H1 (cell line): ENCODE measurements at regions not wholly inside any gene's neighbourhood (a gene's known extent, or its start where the extent isn't known, plus 50 kb on each side); places are given as distances from the start of the nearest gene placed in this dataset.

Source experiments
- CTCF ChIA-PET: fragments of 300-600 bp; sonication (Branson Sonifier 250); formaldehyde crosslinking; loops from one replicate; lab custom pipeline; 2021; ENCODE audit not compliant: partially characterized antibody; lab: Charles Lee
- POLR2A ChIA-PET: fragments of 300-600 bp; sonication (Branson Sonifier 250); formaldehyde crosslinking; loops from one replicate; lab custom pipeline; 2021; ENCODE audit warnings: inconsistent platforms; ENCODE audit not compliant: partially characterized antibody; lab: Charles Lee
- DNase-seq, 2 experiments: peaks; one replicate each; pipeline versions ENCODE4 v3.0.0 to v3.0.0-alpha.2; 2010 to 2022; ENCODE audit warnings: low spot score in 2 of 2, low read depth in 1 of 2, mixed read lengths in 1 of 2
- FAIRE-seq: peaks from 2 replicates; lab custom pipeline; 2011; peaks lifted over from hg19 to GRCh38; lab: Jason Lieb, UNC
- H2AFZ ChIP-seq: 2 replicates; pipeline ENCODE4 v1.8.1; 2012; ENCODE audit warnings: low read length, inconsistent platforms
- H2AK5ac ChIP-seq: 2 replicates; pipeline ENCODE4 v1.6.1; 2013; ENCODE audit warnings: low read depth, low read length
- H2BK120ac ChIP-seq: replicated peaks from 2 replicates; pipeline ENCODE3; 2013; ENCODE audit warnings: low read depth, low read length, inconsistent platforms
- H2BK12ac ChIP-seq: 2 replicates; pipeline ENCODE4 v1.6.1; 2013; ENCODE audit warnings: low read depth, low read length
- H2BK15ac ChIP-seq: 2 replicates; pipeline ENCODE4 v1.6.1; 2013; ENCODE audit warnings: low read length
- H2BK20ac ChIP-seq: 2 replicates; pipeline ENCODE4 v1.6.1; 2013; ENCODE audit warnings: low read length
- H2BK5ac ChIP-seq: 2 replicates; pipeline ENCODE4 v1.6.1; 2013; ENCODE audit warnings: low read depth, low read length
- H3K14ac ChIP-seq: 2 replicates; pipeline ENCODE4 v1.6.1; 2013; ENCODE audit warnings: inconsistent platforms; ENCODE audit not compliant: insufficient read length
- H3K18ac ChIP-seq: 2 replicates; pipeline ENCODE4 v1.6.1; 2013; ENCODE audit warnings: low read length; ENCODE audit errors: extremely low read depth
- H3K23ac ChIP-seq: 2 replicates; pipeline ENCODE4 v1.6.1; 2013; ENCODE audit warnings: inconsistent platforms; ENCODE audit not compliant: insufficient read length
- H3K23me2 ChIP-seq: 2 replicates; pipeline ENCODE4 v1.6.1; 2013; ENCODE audit warnings: low read depth, low read length
- H3K27ac ChIP-seq: 2 replicates; pipeline ENCODE4 v1.6.1; 2011; ENCODE audit warnings: low read depth, low read length, inconsistent platforms
- H3K27me3 ChIP-seq, 4 experiments: replicated peaks in 1 of 4; 1 replicate in 1 of 4; 2 replicates in 3 of 4; pipeline versions ENCODE4 v1.6.1 to v1.8.1; 2011 to 2013; ENCODE audit warnings: low read length in 3 of 4, mild to moderate bottlenecking in 3 of 4, inconsistent platforms in 2 of 4, mixed read lengths in 2 of 4, moderate library complexity in 1 of 4; ENCODE audit not compliant: control insufficient read depth in 3 of 4, insufficient read depth in 3 of 4; ENCODE audit errors: extremely low read depth in 1 of 4
- H3K36me3 ChIP-seq, 4 experiments: 2 replicates each; pipeline versions ENCODE4 v1.6.1 to v1.8.1; 2011 to 2013; ENCODE audit warnings: mild to moderate bottlenecking in 4 of 4, low read length in 3 of 4, moderate library complexity in 2 of 4, control low read depth in 1 of 4, inconsistent platforms in 1 of 4; ENCODE audit not compliant: insufficient read depth in 4 of 4, control insufficient read depth in 2 of 4
- H3K4ac ChIP-seq: replicated peaks from 2 replicates; pipeline ENCODE3; 2013; ENCODE audit warnings: low read length, low read depth, mixed read lengths, inconsistent platforms; ENCODE audit not compliant: insufficient read length
- H3K4me1 ChIP-seq, 4 experiments: replicated peaks in 1 of 4; 1 replicate in 1 of 4; 2 replicates in 3 of 4; pipeline versions ENCODE4 v1.6.1 to v1.8.1; 2011 to 2013; ENCODE audit warnings: low read length in 3 of 4, inconsistent platforms in 2 of 4, mixed read lengths in 1 of 4; ENCODE audit not compliant: insufficient read depth in 4 of 4, control insufficient read depth in 3 of 4
- H3K4me2 ChIP-seq, 2 experiments: 2 replicates each; pipeline versions ENCODE4 v1.6.1 to v1.8.1; 2011 to 2013; ENCODE audit warnings: low read depth in 2 of 2, low read length in 2 of 2, control low read depth in 1 of 2, inconsistent platforms in 1 of 2, mild to moderate bottlenecking in 1 of 2; ENCODE audit not compliant: insufficient read depth in 1 of 2
- H3K4me3 ChIP-seq, 4 experiments: fragments of 200-600, 300-600 bp in 1 of 4; sonication (generic), shearing (Covaris generic), sonication (Bioruptor Twin) in 1 of 4; 2 replicates each; pipeline versions ENCODE4 v1.5.1 to v1.8.1; 2011 to 2016; ENCODE audit warnings: low read length in 4 of 4, low read depth in 3 of 4, control low read depth in 2 of 4, inconsistent platforms in 2 of 4, mild to moderate bottlenecking in 2 of 4, mixed read lengths in 1 of 4, moderate library complexity in 1 of 4; ENCODE audit not compliant: insufficient read depth in 2 of 4; ENCODE audit errors: extremely low read depth in 1 of 4
- H3K56ac ChIP-seq: replicated peaks from 2 replicates; pipeline ENCODE3; 2013; ENCODE audit warnings: low read depth, mild to moderate bottlenecking, mixed read lengths, low read length, inconsistent platforms; ENCODE audit not compliant: insufficient read length
- H3K79me1 ChIP-seq: 2 replicates; pipeline ENCODE4 v1.6.1; 2013; ENCODE audit warnings: low read depth, low read length, control low read depth
- H3K79me2 ChIP-seq, 2 experiments: 2 replicates each; pipeline versions ENCODE4 v1.6.1 to v1.8.1; 2012 to 2013; ENCODE audit warnings: low read length in 2 of 2, mild to moderate bottlenecking in 2 of 2, inconsistent platforms in 1 of 2; ENCODE audit not compliant: insufficient read depth in 2 of 2, control insufficient read depth in 1 of 2
- H3K9ac ChIP-seq, 4 experiments: replicated peaks in 1 of 4; 1 replicate in 1 of 4; 2 replicates in 3 of 4; pipeline versions ENCODE4 v1.6.1 to v1.8.1; 2011 to 2013; ENCODE audit warnings: low read depth in 3 of 4, low read length in 3 of 4, control low read depth in 2 of 4, mild to moderate bottlenecking in 2 of 4, moderate library complexity in 2 of 4, inconsistent platforms in 1 of 4; ENCODE audit errors: extremely low read depth in 1 of 4
- H3K9me3 ChIP-seq, 2 experiments: 2 replicates each; pipeline versions ENCODE4 v1.6.1 to v1.8.1; 2012 to 2013; ENCODE audit warnings: mild to moderate bottlenecking in 2 of 2, moderate library complexity in 2 of 2, control low read depth in 1 of 2, inconsistent platforms in 1 of 2, low read depth in 1 of 2, low read length in 1 of 2, mixed read lengths in 1 of 2; ENCODE audit not compliant: insufficient read depth in 2 of 2
- H4K20me1 ChIP-seq, 2 experiments: replicated peaks in 1 of 2; 2 replicates each; pipeline versions ENCODE3 to v1.8.1; 2011 to 2013; ENCODE audit warnings: inconsistent platforms in 2 of 2, low read length in 2 of 2, mild to moderate bottlenecking in 1 of 2; ENCODE audit not compliant: insufficient read depth in 2 of 2, control insufficient read depth in 1 of 2
- H4K5ac ChIP-seq: 2 replicates; pipeline ENCODE4 v1.6.1; 2013; ENCODE audit warnings: low read length, low read depth, mixed read lengths, inconsistent platforms; ENCODE audit not compliant: insufficient read length
- H4K8ac ChIP-seq: 2 replicates; pipeline ENCODE4 v1.8.0; 2013; ENCODE audit warnings: mild to moderate bottlenecking, moderate library complexity, low read length, inconsistent platforms; ENCODE audit not compliant: insufficient read depth; ENCODE audit errors: extremely low read depth
- H4K91ac ChIP-seq: replicated peaks from 2 replicates; pipeline ENCODE3; 2013; ENCODE audit warnings: low read length, mixed read lengths, inconsistent platforms; ENCODE audit not compliant: insufficient read length
- RAD21 ChIP-seq, 2 experiments: IDR thresholded peaks in 1 of 2; conservative IDR thresholded peaks in 1 of 2; 2 replicates each; pipeline ENCODE4 v1.6.1; 2011; ENCODE audit warnings: low read depth in 2 of 2, low read length in 2 of 2, improper control_type of control experiment in 1 of 2, inconsistent platforms in 1 of 2, mild to moderate bottlenecking in 1 of 2, moderate library complexity in 1 of 2
- RXRA ChIP-seq: IDR thresholded peaks from 2 replicates; pipeline ENCODE4 v1.6.1; 2011; ENCODE audit warnings: low read depth, mild to moderate bottlenecking, low read length, moderate library complexity; ENCODE audit not compliant: insufficient read depth
- WGBS, 2 experiments: shearing (Covaris generic) in 1 of 2; methylation state at CpG; one replicate each; pipeline versions ENCODE4 v1.1.6 to v1.1.7; 2013 to 2015; ENCODE audit warnings: low lambda C conversion rate in 2 of 2, mixed read lengths in 2 of 2, inconsistent platforms in 1 of 2, low coverage in 1 of 2, missing lambda C conversion rate in 1 of 2; ENCODE audit not compliant: insufficient replicate concordance in 2 of 2, insufficient coverage in 1 of 2, insufficient read length in 1 of 2; ENCODE audit errors: extremely low coverage in 1 of 2, missing lambda C conversion rate in 1 of 2; 5-methylcytosine and 5-hydroxymethylcytosine counted together
- TF ChIP-seq, protein P1 (sequence below), 3 experiments: IDR thresholded peaks; 1 replicate in 2 of 3; 2 replicates in 1 of 3; pipeline versions ENCODE4 v1.5.1 to v1.6.1; 2011; ENCODE audit warnings: low read length in 3 of 3, mild to moderate bottlenecking in 3 of 3, inconsistent platforms in 2 of 3, low read depth in 1 of 3, moderate library complexity in 1 of 3; ENCODE audit not compliant: insufficient read depth in 1 of 3; ENCODE audit errors: control extremely low read depth in 1 of 3

GRCh38 chr1:106268070-106268469, 788.4 kb upstream of the PRMT6 start:
- Histone ChIP-seq H3K9me3 (no peaks in the 10 kb centered on the region), H3K4ac (no peak overlapping the region), H3K56ac (no peak overlapping the region), H4K91ac (no peak overlapping the region), H2AK5ac (no peak overlapping the region), H3K23ac (no peak overlapping the region), H3K18ac (no peak overlapping the region), H3K36me3 (no peaks in the 10 kb centered on the region), H3K14ac (no peak overlapping the region), H3K27me3 (no peaks in the 10 kb centered on the region), H2BK120ac (no peak overlapping the region), H4K20me1 (no peaks in the 10 kb centered on the region), H2BK20ac (no peak overlapping the region), H2BK15ac (no peak overlapping the region), H3K9ac (no peak overlapping the region), H3K4me2 (no peak overlapping the region), H3K79me2 (no peaks in the 10 kb centered on the region), H2BK12ac (no peak overlapping the region), H3K23me2 (no peaks in the 10 kb centered on the region), H3K79me1 (no peaks in the 10 kb centered on the region), H2BK5ac (no peak overlapping the region), H3K27ac (no peak overlapping the region), H4K8ac (no peak overlapping the region), H4K5ac (no peak overlapping the region), H2AFZ (no peak overlapping the region), H3K4me1 (no peaks in the 10 kb centered on the region), H3K4me3 (no peak overlapping the region)
- DNase-seq (no peak), FAIRE-seq (no peak)
- ChIA-PET CTCF (no interaction called here), POLR2A (interaction anchor here (0.7 kb wide), 1 partner anchor 57 kb away, joined by 3 read pairs; no protein-coding TSS in a partner anchor)
- TF ChIP-seq RAD21 (IDR thresholded peaks at IDR 0.05 in 1 of 2, conservative IDR thresholded peaks at IDR 0.05 in 1 of 2; ENCODE audit: low read depth in 2 of 2, low read length in 2 of 2) (peak; percentile 60 to 65), RXRA (no peak)
- TF ChIP-seq, protein P1, sequence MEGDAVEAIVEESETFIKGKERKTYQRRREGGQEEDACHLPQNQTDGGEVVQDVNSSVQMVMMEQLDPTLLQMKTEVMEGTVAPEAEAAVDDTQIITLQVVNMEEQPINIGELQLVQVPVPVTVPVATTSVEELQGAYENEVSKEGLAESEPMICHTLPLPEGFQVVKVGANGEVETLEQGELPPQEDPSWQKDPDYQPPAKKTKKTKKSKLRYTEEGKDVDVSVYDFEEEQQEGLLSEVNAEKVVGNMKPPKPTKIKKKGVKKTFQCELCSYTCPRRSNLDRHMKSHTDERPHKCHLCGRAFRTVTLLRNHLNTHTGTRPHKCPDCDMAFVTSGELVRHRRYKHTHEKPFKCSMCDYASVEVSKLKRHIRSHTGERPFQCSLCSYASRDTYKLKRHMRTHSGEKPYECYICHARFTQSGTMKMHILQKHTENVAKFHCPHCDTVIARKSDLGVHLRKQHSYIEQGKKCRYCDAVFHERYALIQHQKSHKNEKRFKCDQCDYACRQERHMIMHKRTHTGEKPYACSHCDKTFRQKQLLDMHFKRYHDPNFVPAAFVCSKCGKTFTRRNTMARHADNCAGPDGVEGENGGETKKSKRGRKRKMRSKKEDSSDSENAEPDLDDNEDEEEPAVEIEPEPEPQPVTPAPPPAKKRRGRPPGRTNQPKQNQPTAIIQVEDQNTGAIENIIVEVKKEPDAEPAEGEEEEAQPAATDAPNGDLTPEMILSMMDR (IDR thresholded peaks at IDR 0.05; ENCODE audit: control extremely low read depth in 1 of 3, insufficient read depth in 1 of 3, low read depth in 1 of 3, low read length in 3 of 3): peak; percentile 9 to 39 (median 10); a peak in 3 of 4 replicates
- 90% methylated on average over 5 of the region's 5 CpGs; no CpG with 5 or more reads in 1 of the 2 experiments for WGBS, 2 experiments
